K562 (cell line): ENCODE measurements at regions not wholly inside any gene's neighbourhood (a gene's known extent, or its start where the extent isn't known, plus 50 kb on each side); places are given as distances from the start of the nearest gene placed in this dataset.
A peak's percentile ranks its signal among the peaks of the same experiment; 100 is the strongest.

Experiments used
- ATAC-seq: fragments of 200-7000 bp; cut with Tn5 transposase; 3 replicates; pipeline ENCODE4 v1.9.1; 2020; ENCODE audit warnings: moderate library complexity
- BruUV-seq: library from RNA; stranded (reverse); fragments of 400-500 nt; replicated peaks from 2 replicates; lab custom pipeline; 2021; lab: Mats Ljungman, UMichigan
- CTCF ChIA-PET: fragments of 300-600 bp; formaldehyde crosslinking; extraction: SDS; loops from one replicate; lab custom pipeline; 2021; ENCODE audit warnings: low intra/inter-chr PET ratio; lab: Yijun Ruan, JAX
- POLR2A ChIA-PET: fragments of 300-600, 350-650 bp; sonication (Branson Sonifier 250); formaldehyde crosslinking; extraction: SDS; loops from one replicate; lab custom pipeline; 2021; ENCODE audit warnings: antibody characterized with exemption, inconsistent platforms; lab: Yijun Ruan, JAX
- DNase-seq, 4 experiments: peaks; one replicate each; pipeline versions ENCODE4 v3.0.0 to v3.0.0-alpha.2; 2011 to 2018; ENCODE audit warnings: low spot score in 3 of 4, mixed read lengths in 3 of 4; ENCODE audit errors: extremely low read depth in 1 of 4
- FAIRE-seq: peaks from 2 replicates; lab custom pipeline; 2011; peaks lifted over from hg19 to GRCh38; lab: Jason Lieb, UNC
- H2AFZ ChIP-seq: 2 replicates; pipeline ENCODE4 v1.6.0; 2011; ENCODE audit warnings: low read depth, low read length, control low read depth, inconsistent platforms
- H3K27ac ChIP-seq: fragments of 200-600 bp; 3 replicates; pipeline ENCODE4 v1.8.0; 2011; ENCODE audit warnings: low read depth, mild to moderate bottlenecking, control low read depth, inconsistent platforms, low read length, moderate library complexity, mixed read lengths; ENCODE audit errors: extremely low read depth
- H3K27me3 ChIP-seq, 2 experiments: fragments of 300-600 bp in 1 of 2; 2 replicates in 1 of 2; 3 replicates in 1 of 2; pipeline versions ENCODE4 v1.6.0 to v1.8.0; 2011; ENCODE audit warnings: inconsistent platforms in 2 of 2, low read length in 2 of 2, mild to moderate bottlenecking in 1 of 2, mixed read lengths in 1 of 2, moderate library complexity in 1 of 2; ENCODE audit not compliant: control insufficient read depth in 2 of 2, insufficient read depth in 2 of 2
- H3K36me3 ChIP-seq: fragments of 300-600 bp; 3 replicates; pipeline ENCODE4 v1.8.0; 2011; ENCODE audit warnings: mild to moderate bottlenecking, low read length, inconsistent platforms; ENCODE audit not compliant: control insufficient read depth, insufficient read depth
- H3K4me1 ChIP-seq, 2 experiments: fragments of 200-600 bp in 1 of 2; replicated peaks in 1 of 2; 2 replicates in 1 of 2; 3 replicates in 1 of 2; pipeline versions ENCODE4 v1.5.1 to v1.8.0; 2011; ENCODE audit warnings: inconsistent platforms in 2 of 2, low read length in 2 of 2, mild to moderate bottlenecking in 1 of 2, mixed read lengths in 1 of 2, moderate library complexity in 1 of 2; ENCODE audit not compliant: control insufficient read depth in 2 of 2, insufficient read depth in 2 of 2
- H3K4me2 ChIP-seq: 2 replicates; pipeline ENCODE4 v1.6.1; 2011; ENCODE audit warnings: low read length, control low read depth, inconsistent platforms, mixed read lengths; ENCODE audit not compliant: insufficient read depth
- H3K4me3 ChIP-seq: fragments of 200-600 bp; sonication (generic), shearing (Covaris generic); 2 replicates; pipeline ENCODE4 v1.5.1; 2016; ENCODE audit warnings: control low read depth, inconsistent platforms
- H3K79me2 ChIP-seq: fragments of 200-600 bp; 3 replicates; pipeline ENCODE4 v1.8.0; 2011; ENCODE audit warnings: low read length, inconsistent platforms; ENCODE audit not compliant: control insufficient read depth, insufficient read depth
- H3K9ac ChIP-seq, 2 experiments: 2 replicates each; pipeline versions ENCODE4 v1.6.0 to v1.6.1; 2011; ENCODE audit warnings: low read depth in 2 of 2, low read length in 2 of 2, control low read depth in 1 of 2, inconsistent platforms in 1 of 2, mild to moderate bottlenecking in 1 of 2, mixed read lengths in 1 of 2; ENCODE audit not compliant: insufficient read depth in 1 of 2
- H3K9me1 ChIP-seq: one replicate; pipeline ENCODE4 v1.6.0; 2011; ENCODE audit warnings: inconsistent platforms, mild to moderate bottlenecking, low read length, moderate library complexity; ENCODE audit not compliant: control insufficient read depth, insufficient read depth
- H3K9me3 ChIP-seq: replicated peaks from 2 replicates; pipeline ENCODE4 v1.5.1; 2011; ENCODE audit warnings: low read depth, low read length, inconsistent platforms; ENCODE audit not compliant: control insufficient read depth, insufficient read depth
- H4K20me1 ChIP-seq: replicated peaks from 2 replicates; pipeline ENCODE4 v1.6.1; 2011; ENCODE audit warnings: low read length, inconsistent platforms, mixed read lengths; ENCODE audit not compliant: control insufficient read depth, insufficient read depth
- CEBPB ChIP-seq: fragments of 450-650 bp; IDR thresholded peaks from 2 replicates; pipeline ENCODE4 v1.6.1; 2016; ENCODE audit warnings: missing genetic modification characterization, missing compliant biosample characterization
- CREB3L1 ChIP-seq: fragments of 450-650 bp; IDR thresholded peaks from 2 replicates; pipeline ENCODE4 v1.6.1; 2014; ENCODE audit warnings: low read depth, mild to moderate bottlenecking, moderate library complexity, borderline replicate concordance
- CTCF ChIP-seq, 3 experiments: IDR thresholded peaks in 2 of 3; conservative IDR thresholded peaks in 1 of 3; 2 replicates each; pipeline ENCODE4 v1.5.1; 2011 to 2012; ENCODE audit warnings: low read length in 3 of 3, mild to moderate bottlenecking in 3 of 3, control low read depth in 2 of 3, improper control_type of control experiment in 1 of 3, inconsistent platforms in 1 of 3, low read depth in 1 of 3, mixed read lengths in 1 of 3, moderate library complexity in 1 of 3; ENCODE audit not compliant: insufficient read depth in 2 of 3
- ELF2 ChIP-seq: fragments of 250-450 bp; sonication (Bioruptor Pico); IDR thresholded peaks from 2 replicates; pipeline ENCODE4 v1.5.0; 2021; ENCODE audit warnings: mild to moderate bottlenecking
- MITF ChIP-seq: IDR thresholded peaks from 2 replicates; pipeline ENCODE4 v1.6.1; 2014; ENCODE audit warnings: antibody characterized with exemption
- ZNF121 ChIP-seq: sonication (generic); formaldehyde crosslinking; conservative IDR thresholded peaks from 2 replicates; pipeline ENCODE4 v1.8.0; 2022; ENCODE audit warnings: missing genetic modification reagents
- ZNF143 ChIP-seq: sonication (generic); formaldehyde crosslinking; IDR thresholded peaks from 2 replicates; pipeline ENCODE4 v1.9.0; 2022; ENCODE audit warnings: mild to moderate bottlenecking, missing genetic modification reagents
- ZNF23 ChIP-seq: fragments of 250-450 bp; sonication (Bioruptor Pico); IDR thresholded peaks from 2 replicates; pipeline ENCODE4 v1.4.0; 2020; ENCODE audit warnings: mild to moderate bottlenecking
- WGBS: fragments of 100-300 bp; shearing (Covaris generic); methylation state at CpG from one replicate; pipeline ENCODE4 v1.1.6; 2016; ENCODE audit warnings: low coverage, mixed read lengths; ENCODE audit not compliant: insufficient coverage; ENCODE audit errors: missing lambda C conversion rate; 5-methylcytosine and 5-hydroxymethylcytosine counted together
- in situ Hi-C: fragments of 300-500 bp; cut with MboI; formaldehyde crosslinking; loops from 4 replicates; pipeline ENCODE4 v1.15.0; 2018; ENCODE audit warnings: inconsistent platforms, mixed read lengths
- intact Hi-C: fragments of 100-400 bp; cut with micrococcal nuclease; formaldehyde crosslinking; loops from 2 replicates; pipeline ENCODE4 v1.14.2; 2022

- POLR2A ChIA-PET = interaction anchor here (0.6 kb wide), 1 partner anchor 47 kb away, joined by 3 read pairs; no protein-coding TSS in a partner anchor
- Histone ChIP-seq H3K9me1 (no peaks in the 10 kb centered on the region), H3K4me2 (no peak overlapping the region), H3K4me3 (no peak overlapping the region), H3K4me1 (peaks cover 0 to 6% of the 10 kb centered on the region in 2 experiments; a peak in 1 of 5 replicates), H4K20me1 (no peaks in the 10 kb centered on the region), H3K27ac (no peak overlapping the region), H3K9ac (no peak overlapping the region)
- no peak for FAIRE-seq
- no peak for TF ChIP-seq ZNF23 (CRISPR knock-in tag)
- TF ChIP-seq, all 486 proteins: peak for 0
- H3K9me3 ChIP-seq = no peaks in the 10 kb centered on the region
- no peak overlapping the region for H2AFZ ChIP-seq
- DNase-seq (no peak), ATAC-seq (no peak)
- in situ Hi-C loops (no loop called here), intact Hi-C loops (no loop called here)
- H3K36me3 ChIP-seq = no peaks in the 10 kb centered on the region
- no peaks in the 10 kb centered on the region for H3K79me2 ChIP-seq
- 3% methylated on average over 3 of the region's 3 CpGs for WGBS
- H3K27me3 ChIP-seq = peaks cover 6 to 14% of the 10 kb centered on the region in 2 experiments
- BruUV-seq = no TSS peak
- CTCF ChIA-PET = no interaction called here
Observed at GRCh38 chr2:42117182-42117579, 52.0 kb upstream of the EML4 start.

GRCh38 chr2:42117923-42118753 lies 51.0 kb upstream of the EML4 start:
- CTCF ChIA-PET = interaction anchor here (0.6 kb wide), 1 partner anchor 136 kb away, joined by 5 read pairs; no protein-coding TSS in a partner anchor
- H3K27me3 ChIP-seq = peaks cover 6 to 14% of the 10 kb centered on the region in 2 experiments
- H3K9me3 ChIP-seq = no peaks in the 10 kb centered on the region
- ATAC-seq (no peak; the same call in 2 of the 3 replicates), FAIRE-seq (no peak), DNase-seq (no peak)
- H3K9ac ChIP-seq = no peak overlapping the region
- POLR2A ChIA-PET = interaction anchor here (0.6 to 1.0 kb wide), 2 partner anchors 12 to 46 kb away, joined by 3 read pairs; no protein-coding TSS in a partner anchor
- H3K4me3 ChIP-seq = no peak overlapping the region
- 0% methylated on average over 1 of the region's 1 CpG for WGBS
- H3K4me1 ChIP-seq = peaks cover 0 to 6% of the 10 kb centered on the region in 2 experiments; a peak in 1 of 5 replicates
- intact Hi-C loops = no loop called here
- H3K9me1 ChIP-seq = no peaks in the 10 kb centered on the region
- H3K4me2 ChIP-seq = no peak overlapping the region
- no peaks in the 10 kb centered on the region for H3K36me3 ChIP-seq
- no peak overlapping the region for H3K27ac ChIP-seq
- in situ Hi-C loops = no loop called here
- no peaks in the 10 kb centered on the region for H3K79me2 ChIP-seq
- H2AFZ ChIP-seq = no peak overlapping the region
- H4K20me1 ChIP-seq = no peaks in the 10 kb centered on the region
- BruUV-seq = no TSS peak
- no peak for TF ChIP-seq ZNF143
- TF ChIP-seq ZNF121 (CRISPR knock-in tag) = no peak
- TF ChIP-seq MITF = no peak
- no peak for TF ChIP-seq CTCF (IDR thresholded peaks at IDR 0.05 in 2 of 3, conservative IDR thresholded peaks at IDR 0.05 in 1 of 3; ENCODE audit: insufficient read depth in 2 of 3, low read depth in 1 of 3, low read length in 3 of 3)
- TF ChIP-seq CEBPB (tag) = peak; percentile 40
- TF ChIP-seq CREB3L1 = no peak
- TF ChIP-seq ELF2 (CRISPR knock-in tag) = no peak
